ENCODE measurements at regions not wholly inside any gene's neighbourhood (a gene's known extent, or its start where the extent isn't known, plus 50 kb on each side); places are given as distances from the start of the nearest gene placed in this dataset.

- Mint-ChIP-seq H3K4me1 (ENCODE audit: low read depth) (no peaks in the 10 kb centered on the region), H3K36me3 (ENCODE audit: insufficient read depth) (no peaks in the 10 kb centered on the region), H3K27me3 (peaks cover 2% of the 10 kb centered on the region), H3K4me3 (ENCODE audit: low read depth) (no peak overlapping the region), H3K27ac (no peak overlapping the region), H3K9me3 (ENCODE audit: low read depth) (no peaks in the 10 kb centered on the region)
- no peak for DNase-seq (ENCODE audit: low spot score, unreplicated experiment)
- TF ChIP-seq CTCF (IDR thresholded peaks at IDR 0.05; ENCODE audit: unreplicated experiment): no peak
Observed at GRCh38 chr7:152486968-152487367, 51.2 kb upstream of the KMT2C start.

- Mint-ChIP-seq H3K4me3 (ENCODE audit: low read depth) (no peak overlapping the region), H3K9me3 (ENCODE audit: low read depth) (no peaks in the 10 kb centered on the region), H3K27ac (no peak overlapping the region)
Observed at GRCh38 chr7:152485826-152486225, 50.0 kb upstream of the KMT2C start.

More at GRCh38 chr7:152485826-152486225, 50.0 kb upstream of the KMT2C start:
- Mint-ChIP-seq H3K4me1 (ENCODE audit: low read depth) (peaks cover 1% of the 10 kb centered on the region), H3K27me3 (peaks cover 2% of the 10 kb centered on the region), H3K36me3 (ENCODE audit: insufficient read depth) (no peaks in the 10 kb centered on the region)
- no peak for DNase-seq (ENCODE audit: low spot score, unreplicated experiment)
- TF ChIP-seq CTCF (IDR thresholded peaks at IDR 0.05; ENCODE audit: unreplicated experiment): no peak

Measured in progenitor cell of endocrine pancreas (in vitro differentiated cells).